Fibroblast of lung (primary cell): ENCODE measurements at regions not wholly inside any gene's neighbourhood (a gene's known extent, or its start where the extent isn't known, plus 50 kb on each side); places are given as distances from the start of the nearest gene placed in this dataset.

ENCODE experiments used
- CTCF ChIP-seq, 2 donors: IDR thresholded peaks in 1 of 2; conservative IDR thresholded peaks in 1 of 2; 1 replicate in 1 of 2; 2 replicates in 1 of 2; pipeline ENCODE4 v1.5.1; 2011 to 2012; ENCODE audit warnings: low read length in 2 of 2, control low read depth in 1 of 2, inconsistent platforms in 1 of 2, low read depth in 1 of 2, mild to moderate bottlenecking in 1 of 2
- EZH2 ChIP-seq: IDR thresholded peaks from 2 replicates; pipeline ENCODE4 v1.5.1; 2012; ENCODE audit warnings: low read length, control low read depth, mild to moderate bottlenecking; ENCODE audit errors: missing control alignments

- TF ChIP-seq CTCF (conservative IDR thresholded peaks at IDR 0.05 in 1 of 2, IDR thresholded peaks at IDR 0.05 in 1 of 2; ENCODE audit: low read depth in 1 of 2, low read length in 2 of 2) (no peak), EZH2 (no peak)
Observed at GRCh38 chr3:81378552-81379293, 382.7 kb downstream of the GBE1 start.
